RWPE2 (cell line): ENCODE measurements at regions not wholly inside any gene's neighbourhood (a gene's known extent, or its start where the extent isn't known, plus 50 kb on each side); places are given as distances from the start of the nearest gene placed in this dataset.

Source experiments
- ATAC-seq: fragments of 200-7000 bp; cut with Tn5 transposase; 3 replicates; pipeline ENCODE4 v1.9.1; 2021; ENCODE audit warnings: low read depth
- DNase-seq: peaks from one replicate; pipeline ENCODE4 v3.0.0-alpha.2; 2020; ENCODE audit warnings: low spot score
- H3K27ac ChIP-seq: fragments of 450-650 bp; 2 replicates; pipeline ENCODE4 v1.5.1; 2017; ENCODE audit warnings: mild to moderate bottlenecking; ENCODE audit not compliant: poor library complexity, severe bottlenecking
- H3K27me3 ChIP-seq: fragments of 250-450 bp; sonication (Bioruptor Pico); 2 replicates; pipeline ENCODE4 v1.5.1; 2021; ENCODE audit warnings: mild to moderate bottlenecking, moderate library complexity; ENCODE audit not compliant: insufficient read depth, poor library complexity, severe bottlenecking
- H3K36me3 ChIP-seq: fragments of 250-450 bp; sonication (Bioruptor Pico); 2 replicates; pipeline ENCODE4 v1.5.1; 2020; ENCODE audit warnings: low read depth, mild to moderate bottlenecking, moderate library complexity
- H3K4me1 ChIP-seq: fragments of 250-450 bp; sonication (Bioruptor Pico); 2 replicates; pipeline ENCODE4 v1.5.1; 2021; ENCODE audit warnings: mild to moderate bottlenecking, moderate library complexity; ENCODE audit not compliant: insufficient read depth, poor library complexity, severe bottlenecking
- H3K4me3 ChIP-seq: fragments of 250-450 bp; sonication (Bioruptor Pico); 2 replicates; pipeline ENCODE4 v1.5.1; 2021; ENCODE audit warnings: mild to moderate bottlenecking, moderate library complexity; ENCODE audit not compliant: severe bottlenecking
- H3K9me3 ChIP-seq: fragments of 250-450 bp; sonication (Bioruptor Pico); 2 replicates; pipeline ENCODE4 v1.5.1; 2021; ENCODE audit warnings: mild to moderate bottlenecking, moderate library complexity; ENCODE audit not compliant: severe bottlenecking
- TF ChIP-seq, protein P1 (sequence below): fragments of 450-650 bp; IDR thresholded peaks from one replicate; pipeline ENCODE4 v1.5.1; 2017; ENCODE audit warnings: mild to moderate bottlenecking, moderate library complexity; ENCODE audit not compliant: poor library complexity, severe bottlenecking

- no peak for DNase-seq
- ATAC-seq: no peak
These were observed 64.2 kb upstream of the SLC6A6 start for GRCh38 chr3:14338242-14338641.

DNA sequence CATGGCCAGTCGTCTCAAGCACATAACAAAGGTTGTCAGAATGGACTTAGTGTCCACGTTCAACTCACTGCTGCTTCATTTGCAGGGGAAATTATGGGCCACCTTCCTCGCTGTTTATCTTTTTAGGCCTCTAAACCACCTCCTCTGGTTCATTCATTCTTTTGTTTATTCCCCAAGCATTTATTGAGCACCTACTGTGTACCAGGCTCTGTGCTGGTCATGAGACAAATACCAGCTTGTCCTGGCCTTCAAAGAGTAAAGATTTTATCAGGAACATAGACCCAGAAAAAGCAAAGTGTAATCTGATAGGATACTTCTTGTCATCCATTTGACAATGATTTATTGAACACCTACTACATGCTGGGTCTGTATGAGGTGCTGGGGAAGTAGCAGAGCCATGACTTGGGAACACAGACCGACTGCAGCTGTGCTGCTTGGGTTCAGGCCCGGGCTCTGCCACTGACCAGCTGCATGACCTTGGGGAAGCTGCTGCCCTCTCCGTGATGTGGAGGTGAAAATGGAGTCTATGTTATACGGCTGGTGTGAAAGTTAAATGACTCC is 63.4 kb upstream of the SLC6A6 start:
- no peaks in the 10 kb centered on the region for H3K9me3 ChIP-seq
- H3K27ac ChIP-seq: no peak overlapping the region
- ATAC-seq (no peak), DNase-seq (no peak)
- H3K36me3 ChIP-seq: no peaks in the 10 kb centered on the region
- no peaks in the 10 kb centered on the region for H3K27me3 ChIP-seq
- no peak overlapping the region for H3K4me3 ChIP-seq
- TF ChIP-seq, protein P1, sequence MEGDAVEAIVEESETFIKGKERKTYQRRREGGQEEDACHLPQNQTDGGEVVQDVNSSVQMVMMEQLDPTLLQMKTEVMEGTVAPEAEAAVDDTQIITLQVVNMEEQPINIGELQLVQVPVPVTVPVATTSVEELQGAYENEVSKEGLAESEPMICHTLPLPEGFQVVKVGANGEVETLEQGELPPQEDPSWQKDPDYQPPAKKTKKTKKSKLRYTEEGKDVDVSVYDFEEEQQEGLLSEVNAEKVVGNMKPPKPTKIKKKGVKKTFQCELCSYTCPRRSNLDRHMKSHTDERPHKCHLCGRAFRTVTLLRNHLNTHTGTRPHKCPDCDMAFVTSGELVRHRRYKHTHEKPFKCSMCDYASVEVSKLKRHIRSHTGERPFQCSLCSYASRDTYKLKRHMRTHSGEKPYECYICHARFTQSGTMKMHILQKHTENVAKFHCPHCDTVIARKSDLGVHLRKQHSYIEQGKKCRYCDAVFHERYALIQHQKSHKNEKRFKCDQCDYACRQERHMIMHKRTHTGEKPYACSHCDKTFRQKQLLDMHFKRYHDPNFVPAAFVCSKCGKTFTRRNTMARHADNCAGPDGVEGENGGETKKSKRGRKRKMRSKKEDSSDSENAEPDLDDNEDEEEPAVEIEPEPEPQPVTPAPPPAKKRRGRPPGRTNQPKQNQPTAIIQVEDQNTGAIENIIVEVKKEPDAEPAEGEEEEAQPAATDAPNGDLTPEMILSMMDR: no peak
- H3K4me1 ChIP-seq: no peaks in the 10 kb centered on the region

More at GRCh38 chr3:14338242-14338641, 64.2 kb upstream of the SLC6A6 start:
- no peaks in the 10 kb centered on the region for H3K4me1 ChIP-seq
- H3K36me3 ChIP-seq: no peaks in the 10 kb centered on the region
- no peaks in the 10 kb centered on the region for H3K9me3 ChIP-seq
- H3K4me3 ChIP-seq: no peak overlapping the region
- H3K27ac ChIP-seq: no peak overlapping the region
- no peaks in the 10 kb centered on the region for H3K27me3 ChIP-seq
- TF ChIP-seq, protein P1: no peak

GRCh38 chr3:14340960-14341708 is 61.3 kb upstream of the SLC6A6 start:
- no peak for ATAC-seq
- DNase-seq: no peak
- Histone ChIP-seq H3K4me1 (no peaks in the 10 kb centered on the region), H3K36me3 (no peaks in the 10 kb centered on the region), H3K9me3 (no peaks in the 10 kb centered on the region), H3K27ac (no peak overlapping the region), H3K4me3 (no peak overlapping the region), H3K27me3 (no peaks in the 10 kb centered on the region)
- TF ChIP-seq, protein P1: no peak

DNA sequence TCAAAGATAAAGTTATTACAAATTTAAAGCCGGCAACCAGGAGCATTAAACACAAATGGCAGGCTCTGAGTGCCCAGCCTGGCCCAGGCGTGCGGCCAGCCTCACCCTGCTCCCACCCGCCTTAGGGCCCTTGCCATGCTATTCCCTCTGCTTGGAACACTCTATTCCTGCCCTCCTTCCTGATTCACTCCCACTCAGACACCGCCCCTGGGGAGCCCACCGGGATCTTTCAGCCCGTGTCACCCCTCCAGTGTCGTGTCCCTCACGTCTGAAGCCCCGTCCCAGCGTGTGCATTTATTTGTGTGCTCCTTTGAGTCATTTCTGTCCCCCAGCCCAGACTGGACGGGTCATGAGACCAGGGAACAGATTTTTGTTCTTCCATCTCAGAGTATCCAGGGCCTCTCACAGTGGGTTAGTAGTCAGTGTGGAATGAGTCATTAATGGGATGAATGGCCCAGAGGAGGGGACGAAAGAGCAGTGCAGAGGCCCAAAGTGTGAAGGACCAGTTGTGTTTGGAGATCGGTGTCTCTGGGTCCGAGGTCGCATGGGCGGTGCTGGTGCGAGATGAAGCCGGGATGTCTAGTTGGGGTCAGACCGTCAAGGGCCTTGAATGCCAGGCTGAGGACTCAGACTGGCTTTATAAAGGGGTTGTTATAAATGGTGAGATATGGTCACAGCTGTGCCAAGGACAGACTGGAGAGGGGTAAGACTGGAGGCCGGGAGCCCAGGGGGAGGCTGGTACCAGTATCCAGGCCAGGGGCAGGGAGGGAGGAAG is 58.9 kb upstream of the SLC6A6 start:
- H3K4me3 ChIP-seq: no peak overlapping the region
- no peak for DNase-seq
- no peaks in the 10 kb centered on the region for H3K27me3 ChIP-seq
- no peaks in the 10 kb centered on the region for H3K4me1 ChIP-seq
- H3K9me3 ChIP-seq: no peaks in the 10 kb centered on the region
- TF ChIP-seq, protein P1: no peak
- no peak for ATAC-seq
- H3K36me3 ChIP-seq: no peaks in the 10 kb centered on the region
- H3K27ac ChIP-seq: no peak overlapping the region
